Kidney (tissue), 13 donors: ENCODE measurements at regions not wholly inside any gene's neighbourhood (a gene's known extent, or its start where the extent isn't known, plus 50 kb on each side); places are given as distances from the start of the nearest gene placed in this dataset.

ENCODE experiments used
- DNase-seq, 5 donors: peaks; one replicate each; pipeline ENCODE4 v3.0.0-alpha.2; 2013 to 2020
- FAIRE-seq: peaks from 2 replicates; lab custom pipeline; 2012; peaks lifted over from hg19 to GRCh38; lab: Jason Lieb, UNC
- H3K27ac ChIP-seq, 2 donors: one replicate each; pipeline ENCODE4 v1.7.0; 2013; ENCODE audit warnings: low read depth in 2 of 2, low read length in 2 of 2, inconsistent platforms in 1 of 2
- H3K27me3 ChIP-seq: one replicate; pipeline ENCODE4 v1.7.1; 2013; ENCODE audit warnings: low read length, inconsistent platforms; ENCODE audit not compliant: control insufficient read depth, insufficient read depth
- H3K36me3 ChIP-seq, 3 donors: one replicate each; pipeline versions ENCODE4 v1.7.0 to v1.7.1; 2013; ENCODE audit warnings: low read length in 3 of 3, control low read depth in 1 of 3, inconsistent platforms in 1 of 3; ENCODE audit not compliant: insufficient read depth in 3 of 3, control insufficient read depth in 2 of 3
- H3K4me1 ChIP-seq, 3 donors: one replicate each; pipeline versions ENCODE4 v1.7.0 to v1.7.1; 2013; ENCODE audit warnings: low read length in 3 of 3, inconsistent platforms in 1 of 3, low read depth in 1 of 3; ENCODE audit not compliant: control insufficient read depth in 2 of 3, insufficient read depth in 2 of 3
- H3K4me3 ChIP-seq, 3 donors: one replicate each; pipeline versions ENCODE4 v1.7.0 to v1.8.1; 2013; ENCODE audit warnings: low read length in 3 of 3, control low read depth in 1 of 3, inconsistent platforms in 1 of 3
- H3K9ac ChIP-seq, 3 donors: one replicate each; pipeline versions ENCODE4 v1.7.0 to v1.7.1; 2013; ENCODE audit warnings: low read length in 3 of 3, control low read depth in 1 of 3, inconsistent platforms in 1 of 3
- H3K9me3 ChIP-seq, 3 donors: one replicate each; pipeline versions ENCODE4 v1.7.0 to v1.7.1; 2013; ENCODE audit warnings: low read length in 3 of 3, control low read depth in 1 of 3, inconsistent platforms in 1 of 3; ENCODE audit not compliant: control insufficient read depth in 2 of 3, insufficient read depth in 1 of 3
- CTCF ChIP-seq: IDR thresholded peaks from 3 replicates; pipeline ENCODE4 v1.5.1; 2012; ENCODE audit warnings: mild to moderate bottlenecking, moderate library complexity, borderline replicate concordance; ENCODE audit not compliant: insufficient read depth; ENCODE audit errors: extremely low read depth
- intact Hi-C: fragments of 100-400 bp; cut with DNase I; formaldehyde crosslinking; loops from one replicate; pipeline ENCODE4 v1.11.1; 2022
- donor health status: control.
- donor health status: control.
- donor health status: control.
- donor health status: control.
- donor health status: control.
- donor health status: DM: yes; HTN: yes; CAD: no.
- donor health status: Normal renal cell carcinoma (clear cell type).

GRCh38 chr1:2905356-2905755 is 103.9 kb upstream of the TTC34 start:
- Histone ChIP-seq H3K9me3 (no peaks in the 10 kb centered on the region), H3K27me3 (no peaks in the 10 kb centered on the region), H3K27ac (no peak overlapping the region), H3K9ac (no peak overlapping the region), H3K4me1 (no peaks in the 10 kb centered on the region), H3K36me3 (no peaks in the 10 kb centered on the region), H3K4me3 (no peak overlapping the region)
- FAIRE-seq = no peak
- no peak for TF ChIP-seq CTCF
- intact Hi-C loops = no loop called here
- no peak for DNase-seq

GRCh38 chr1:2906085-2906484 is 104.6 kb upstream of the TTC34 start:
- FAIRE-seq = no peak
- Histone ChIP-seq H3K27ac (no peak overlapping the region), H3K9me3 (no peaks in the 10 kb centered on the region), H3K4me3 (no peak overlapping the region), H3K36me3 (no peaks in the 10 kb centered on the region), H3K27me3 (no peaks in the 10 kb centered on the region), H3K9ac (no peak overlapping the region), H3K4me1 (no peaks in the 10 kb centered on the region)
- TF ChIP-seq CTCF = no peak
- DNase-seq = peak in 4 of 5 donors; percentile 64 to 90 (median 79)
- intact Hi-C loops = no loop called here

DNA sequence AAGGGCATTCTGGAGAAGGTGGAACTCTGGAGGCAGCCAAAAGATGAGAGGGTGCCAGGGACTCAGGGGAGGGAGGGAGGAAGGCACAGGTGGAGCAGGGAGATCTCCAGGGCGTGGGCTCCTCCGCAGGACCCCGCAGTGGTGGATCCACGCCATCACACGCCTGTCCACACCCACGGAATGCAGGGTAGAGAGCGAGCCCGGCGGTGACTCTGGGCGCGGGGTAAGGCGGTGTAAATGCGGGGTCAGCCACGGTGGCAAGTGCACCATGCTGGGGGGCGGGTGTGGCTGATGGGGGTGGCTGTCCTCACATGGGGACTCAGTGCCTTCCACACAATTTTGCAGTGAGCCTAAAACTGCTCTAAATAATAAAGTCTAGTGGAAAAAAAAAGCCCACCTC is 105.1 kb upstream of the TTC34 start:
- no peaks in the 10 kb centered on the region for H3K4me1 ChIP-seq
- H3K9me3 ChIP-seq = no peaks in the 10 kb centered on the region
- no peak for FAIRE-seq
- no peak overlapping the region for H3K4me3 ChIP-seq
- intact Hi-C loops = no loop called here
- DNase-seq = no peak
- no peaks in the 10 kb centered on the region for H3K36me3 ChIP-seq
- no peak for TF ChIP-seq CTCF
- H3K9ac ChIP-seq = no peak overlapping the region
- H3K27ac ChIP-seq = no peak overlapping the region
- H3K27me3 ChIP-seq = no peaks in the 10 kb centered on the region

DNA sequence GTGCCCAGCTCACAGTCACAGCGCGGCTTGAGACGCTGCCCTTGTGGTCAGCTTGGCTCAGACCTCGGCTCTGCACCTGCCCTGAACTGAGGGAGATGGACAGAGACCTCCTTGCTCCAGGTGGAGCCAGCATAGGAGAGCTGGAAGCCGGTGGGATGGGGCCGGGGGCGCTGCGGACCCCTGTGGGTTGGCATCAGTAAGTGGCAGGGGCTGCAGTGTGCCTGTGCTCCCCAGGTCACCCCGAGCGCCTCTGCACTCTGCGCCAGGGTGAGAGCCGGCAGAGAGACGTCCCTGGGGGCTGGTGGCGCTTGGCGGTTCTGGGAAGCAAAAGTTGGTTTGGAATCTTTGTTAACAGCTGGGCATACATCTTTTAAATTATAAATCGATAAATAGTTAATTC is 105.6 kb upstream of the TTC34 start:
- TF ChIP-seq CTCF = no peak
- Histone ChIP-seq H3K36me3 (no peaks in the 10 kb centered on the region), H3K9ac (no peak overlapping the region), H3K27me3 (no peaks in the 10 kb centered on the region), H3K27ac (no peak overlapping the region), H3K4me3 (no peak overlapping the region), H3K9me3 (no peaks in the 10 kb centered on the region), H3K4me1 (no peaks in the 10 kb centered on the region)
- intact Hi-C loops = no loop called here
- no peak for DNase-seq
- FAIRE-seq = no peak
